K562 (cell line): ENCODE measurements at regions not wholly inside any gene's neighbourhood (a gene's known extent, or its start where the extent isn't known, plus 50 kb on each side); places are given as distances from the start of the nearest gene placed in this dataset.

ENCODE experiments used
- EZH2 ChIP-seq: IDR thresholded peaks from 2 replicates; pipeline ENCODE4 v1.6.1; 2012; ENCODE audit warnings: low read depth, mild to moderate bottlenecking, inconsistent platforms, low read length, borderline replicate concordance
- GABPA ChIP-seq: fragments of 200-800 bp; sonication (Bioruptor generic); conservative IDR thresholded peaks from 2 replicates; pipeline ENCODE4 v1.6.1; 2016; ENCODE audit warnings: low read depth, missing genetic modification characterization, missing compliant biosample characterization
- IRF2 ChIP-seq: sonication (generic); formaldehyde crosslinking; IDR thresholded peaks from 2 replicates; pipeline ENCODE4 v1.8.1; 2022; ENCODE audit warnings: mild to moderate bottlenecking, missing genetic modification reagents
- PHB ChIP-seq: fragments of 250-450 bp; sonication (Bioruptor Pico); IDR thresholded peaks from 2 replicates; pipeline ENCODE4 v1.5.0; 2021
- SIN3A ChIP-seq, 2 experiments: fragments of 150-350 bp in 1 of 2; IDR thresholded peaks; 2 replicates each; pipeline ENCODE4 v1.6.1; 2011 to 2016; ENCODE audit warnings: borderline replicate concordance in 2 of 2, low read depth in 2 of 2, low read length in 2 of 2, mild to moderate bottlenecking in 2 of 2, moderate library complexity in 2 of 2; ENCODE audit not compliant: control insufficient read depth in 1 of 2
- ZNF121 ChIP-seq: sonication (generic); formaldehyde crosslinking; conservative IDR thresholded peaks from 2 replicates; pipeline ENCODE4 v1.8.0; 2022; ENCODE audit warnings: missing genetic modification reagents

DNA sequence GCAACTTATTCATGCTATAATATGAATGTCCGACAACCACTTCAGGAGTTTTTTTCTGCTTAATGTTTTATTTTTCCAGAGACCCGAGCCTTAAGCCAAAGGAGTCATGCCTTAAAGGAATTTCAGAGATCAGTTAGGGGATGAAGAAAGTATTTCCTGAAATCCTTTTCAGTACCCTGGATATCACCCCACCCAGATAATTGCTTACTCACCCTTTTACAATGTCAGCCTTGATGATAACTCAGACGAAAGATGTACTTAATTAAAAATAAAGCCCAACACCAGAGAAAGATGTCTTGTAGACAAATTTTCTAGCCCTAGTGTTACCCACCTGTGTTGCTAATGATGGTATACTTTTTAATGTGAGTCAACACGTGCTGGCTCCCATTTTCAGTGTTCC, 124.1 kb downstream of the XCL2 start:
- TF ChIP-seq PHB (CRISPR knock-in tag) (no peak), IRF2 (CRISPR knock-in tag) (no peak), SIN3A (IDR thresholded peaks at IDR 0.05; ENCODE audit: borderline replicate concordance in 2 of 2, control insufficient read depth in 1 of 2, low read depth in 2 of 2, low read length in 2 of 2) (no peak), ZNF121 (CRISPR knock-in tag) (no peak), EZH2 (no peak), GABPA (tag) (no peak)
